Adrenal gland (tissue), 9 donors: ENCODE measurements at regions not wholly inside any gene's neighbourhood (a gene's known extent, or its start where the extent isn't known, plus 50 kb on each side); places are given as distances from the start of the nearest gene placed in this dataset.
A peak's percentile ranks its signal among the peaks of the same experiment; 100 is the strongest.

Source experiments
- DNase-seq, 7 donors: peaks; one replicate each; pipeline ENCODE4 v3.0.0-alpha.2; 2019 to 2020
- H3K27ac ChIP-seq, 5 donors: fragments of 200-600 bp; sonication (generic) in 4 of 5; 1 replicate in 3 of 5; 2 replicates in 2 of 5; pipeline versions ENCODE4 v1.5.1 to v1.8.0; 2016 to 2020; ENCODE audit warnings: mild to moderate bottlenecking in 1 of 5
- H3K27me3 ChIP-seq: fragments of 200-600 bp; 2 replicates; pipeline ENCODE4 v1.8.0; 2021
- H3K36me3 ChIP-seq, 2 donors: fragments of 200-600 bp; replicated peaks in 1 of 2; 1 replicate in 1 of 2; 2 replicates in 1 of 2; pipeline versions ENCODE4 v1.5.1 to v1.8.0; 2018 to 2022
- H3K4me1 ChIP-seq, 2 donors: fragments of 200-600 bp; replicated peaks in 1 of 2; 1 replicate in 1 of 2; 2 replicates in 1 of 2; pipeline versions ENCODE4 v1.5.1 to v1.8.0; 2018 to 2021
- H3K4me3 ChIP-seq, 4 donors: fragments of 200-600 bp; sonication (generic) in 3 of 4; one replicate each; pipeline ENCODE4 v1.5.1; 2016 to 2018
- H3K9me3 ChIP-seq, 3 donors: fragments of 200-600 bp; sonication (generic) in 1 of 3; replicated peaks in 1 of 3; 1 replicate in 2 of 3; 2 replicates in 1 of 3; pipeline versions ENCODE4 v1.5.1 to v1.8.0; 2016 to 2021
- POLR2A ChIP-seq, 2 donors: fragments of 450-650 bp; IDR thresholded peaks; one replicate each; pipeline ENCODE4 v1.6.1; 2017; ENCODE audit warnings: antibody characterized with exemption in 2 of 2, mild to moderate bottlenecking in 2 of 2, moderate library complexity in 1 of 2
- WGBS, 4 donors: extraction: QIAGEN DNeasy Blood & Tissue Kit in 2 of 4; methylation state at CpG; one replicate each; pipeline versions ENCODE4 v1.1.5 to v1.1.7; 2013 to 2017; 5-methylcytosine and 5-hydroxymethylcytosine counted together
- intact Hi-C, 2 donors: fragments of 100-400 bp; cut with DNase I; formaldehyde crosslinking; loops; one replicate each; pipeline versions ENCODE4 v1.14.1 to v1.15.0; 2022 to 2023
- TF ChIP-seq, protein P1 (sequence below), 6 experiments: fragments of 450-650 bp in 4 of 6; fragments of 200-600 bp in 2 of 6; sonication (generic) in 1 of 6; IDR thresholded peaks; 1 replicate in 5 of 6; 2 replicates in 1 of 6; pipeline versions ENCODE4 v1.5.1 to v1.8.0; 2016 to 2021; ENCODE audit warnings: antibody characterized with exemption in 6 of 6, mild to moderate bottlenecking in 2 of 6, moderate library complexity in 1 of 6
- donor health status: healthy with polysubstance abuse.
- donor health status: Bipolar disorder and iron deficiency.
- donor health status: DM: yes; HTN: yes; CAD: no.
- donor health status: DM: no; HTN: no; CAD: no.
- donor health status: DM: no; HTN: no; CAD: no.

DNA sequence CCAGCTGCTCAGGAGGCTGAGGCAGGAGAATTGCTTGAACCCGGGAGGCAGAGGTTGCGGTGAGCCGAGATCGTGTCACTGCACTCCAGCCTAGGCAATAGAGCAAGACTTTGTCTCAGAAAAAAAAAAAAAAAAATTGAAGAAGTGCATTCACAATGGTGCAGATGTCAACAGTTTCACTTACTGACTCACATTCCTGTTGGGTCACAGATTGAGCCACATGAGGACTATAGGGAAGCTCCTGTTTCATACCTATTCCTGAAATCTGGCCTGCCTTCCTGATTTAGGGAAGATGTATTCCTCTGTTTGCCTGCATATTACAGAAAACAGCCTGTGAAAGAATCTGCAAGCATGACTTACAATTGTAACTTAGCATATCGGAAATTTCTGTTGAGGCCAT is 78.2 kb downstream of the AKR1C4 start:
- TF ChIP-seq POLR2A (IDR thresholded peaks at IDR 0.05) = no peak
- TF ChIP-seq, protein P1, sequence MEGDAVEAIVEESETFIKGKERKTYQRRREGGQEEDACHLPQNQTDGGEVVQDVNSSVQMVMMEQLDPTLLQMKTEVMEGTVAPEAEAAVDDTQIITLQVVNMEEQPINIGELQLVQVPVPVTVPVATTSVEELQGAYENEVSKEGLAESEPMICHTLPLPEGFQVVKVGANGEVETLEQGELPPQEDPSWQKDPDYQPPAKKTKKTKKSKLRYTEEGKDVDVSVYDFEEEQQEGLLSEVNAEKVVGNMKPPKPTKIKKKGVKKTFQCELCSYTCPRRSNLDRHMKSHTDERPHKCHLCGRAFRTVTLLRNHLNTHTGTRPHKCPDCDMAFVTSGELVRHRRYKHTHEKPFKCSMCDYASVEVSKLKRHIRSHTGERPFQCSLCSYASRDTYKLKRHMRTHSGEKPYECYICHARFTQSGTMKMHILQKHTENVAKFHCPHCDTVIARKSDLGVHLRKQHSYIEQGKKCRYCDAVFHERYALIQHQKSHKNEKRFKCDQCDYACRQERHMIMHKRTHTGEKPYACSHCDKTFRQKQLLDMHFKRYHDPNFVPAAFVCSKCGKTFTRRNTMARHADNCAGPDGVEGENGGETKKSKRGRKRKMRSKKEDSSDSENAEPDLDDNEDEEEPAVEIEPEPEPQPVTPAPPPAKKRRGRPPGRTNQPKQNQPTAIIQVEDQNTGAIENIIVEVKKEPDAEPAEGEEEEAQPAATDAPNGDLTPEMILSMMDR (IDR thresholded peaks at IDR 0.05) = no peak
- H3K27me3 ChIP-seq = no peaks in the 10 kb centered on the region
- no peak for DNase-seq
- H3K27ac ChIP-seq = no peak overlapping the region
- no peaks in the 10 kb centered on the region for H3K4me1 ChIP-seq
- no peaks in the 10 kb centered on the region for H3K36me3 ChIP-seq
- no peaks in the 10 kb centered on the region for H3K9me3 ChIP-seq
- WGBS, 4 donors = 72 to 89% (median 78%) methylated on average over 5 of the region's 5 CpGs
- intact Hi-C loops = no loop called here
- H3K4me3 ChIP-seq = no peak overlapping the region

DNA sequence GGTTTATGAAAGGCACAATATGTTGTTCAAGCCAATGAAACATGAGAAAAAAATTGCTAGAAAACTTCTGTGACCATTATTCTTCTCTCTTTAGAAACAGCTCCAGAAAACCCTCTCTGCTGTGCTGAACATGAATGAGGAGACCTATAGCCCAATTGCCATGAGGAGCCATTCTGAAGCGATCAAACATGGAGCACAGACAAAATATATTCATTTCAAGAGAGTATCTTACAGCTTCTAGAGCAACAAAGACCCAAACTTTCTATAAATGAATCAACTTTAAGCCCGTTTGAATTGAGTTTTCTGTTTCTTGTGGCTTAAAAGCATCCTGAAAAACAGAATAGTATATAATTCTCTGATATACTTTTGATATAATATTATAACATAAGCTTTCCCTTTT is 83.4 kb upstream of the UCN3 start:
- 56 to 61% (median 58%) methylated on average over 2 of the region's 2 CpGs for WGBS, 4 donors
- no peaks in the 10 kb centered on the region for H3K4me1 ChIP-seq
- intact Hi-C loops = loop anchor here (10.0 kb wide), 2 partner anchors 267 to 437 kb away; no protein-coding TSS in a partner anchor

DNA sequence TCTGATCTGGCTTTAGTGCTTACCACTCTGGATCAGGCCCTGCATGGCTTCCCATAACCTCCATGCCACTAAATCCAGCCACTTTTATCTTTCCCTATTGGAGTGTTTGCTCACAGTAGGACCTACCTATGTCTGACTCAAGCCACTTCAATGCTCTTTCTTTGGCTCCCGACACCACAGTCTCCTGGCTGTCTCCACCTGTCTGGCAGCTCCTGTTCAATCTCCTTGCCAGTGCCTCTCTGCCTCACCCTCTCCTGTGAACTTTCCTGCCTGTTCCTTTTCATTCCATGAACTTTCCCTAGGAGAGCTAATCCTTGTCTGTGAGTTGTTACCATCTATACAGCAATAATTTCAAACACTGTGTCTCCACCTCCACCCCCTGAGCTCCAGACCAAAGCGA is 82.6 kb upstream of the UCN3 start:
- Histone ChIP-seq H3K4me1 (no peaks in the 10 kb centered on the region), H3K9me3 (no peaks in the 10 kb centered on the region), H3K27ac (no peak overlapping the region), H3K4me3 (no peak overlapping the region), H3K36me3 (no peaks in the 10 kb centered on the region), H3K27me3 (no peaks in the 10 kb centered on the region)
- WGBS, 4 donors = 85 to 88% (median 86%) methylated on average over 2 of the region's 2 CpGs
- TF ChIP-seq POLR2A (IDR thresholded peaks at IDR 0.05) = no peak
- TF ChIP-seq, protein P1 (IDR thresholded peaks at IDR 0.05) = no peak
- intact Hi-C loops = loop anchor here (10.0 kb wide), 2 partner anchors 267 to 437 kb away; no protein-coding TSS in a partner anchor
- no peak for DNase-seq

More for the DNA sequence above, 83.4 kb upstream of the UCN3 start:
- DNase-seq = no peak
- H3K4me3 ChIP-seq = no peak overlapping the region
- no peaks in the 10 kb centered on the region for H3K36me3 ChIP-seq
- no peaks in the 10 kb centered on the region for H3K9me3 ChIP-seq
- TF ChIP-seq POLR2A (IDR thresholded peaks at IDR 0.05) = no peak
- TF ChIP-seq, protein P1 (IDR thresholded peaks at IDR 0.05) = no peak
- H3K27me3 ChIP-seq = no peaks in the 10 kb centered on the region
- no peak overlapping the region for H3K27ac ChIP-seq

DNA sequence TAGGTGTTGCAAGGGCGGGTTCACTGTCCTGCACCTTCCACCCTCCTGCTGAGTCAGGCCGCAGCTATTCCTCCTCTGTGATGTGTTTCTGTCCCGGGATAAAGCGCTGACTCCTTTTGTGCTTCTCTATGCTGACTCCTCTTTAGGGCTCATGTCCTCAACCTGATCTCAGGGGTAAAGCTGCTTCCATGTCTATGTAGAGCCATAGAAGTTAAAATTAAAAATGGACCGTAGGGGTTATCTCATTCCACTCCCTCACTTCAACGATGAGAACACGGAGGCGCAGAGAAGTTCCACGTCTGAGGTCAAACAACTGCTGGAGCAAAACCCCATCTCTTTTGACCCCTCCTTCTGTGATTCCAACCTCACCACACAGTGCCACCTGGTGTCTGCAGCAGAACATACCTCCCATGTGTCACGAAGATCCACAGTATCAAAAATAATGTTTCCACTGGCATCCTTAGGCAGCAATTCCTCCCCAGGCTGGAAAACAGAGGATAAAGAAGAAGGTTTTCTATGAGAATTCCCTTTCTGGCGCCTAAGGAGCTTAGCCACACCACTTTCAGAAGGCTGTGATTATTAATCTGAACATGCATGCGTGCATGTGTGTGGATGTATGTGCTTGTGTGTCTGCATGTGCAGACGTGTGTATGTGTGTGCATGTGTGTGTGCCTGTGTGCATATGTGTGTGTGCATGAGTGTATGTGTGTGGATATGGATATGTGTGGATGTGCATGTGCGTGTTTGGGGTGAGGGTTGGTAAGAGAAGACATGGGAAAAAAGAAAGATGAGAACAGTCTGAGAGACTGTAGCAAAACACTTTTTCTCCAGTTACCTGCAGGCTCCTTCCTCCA is 81.2 kb upstream of the UCN3 start:
- peak; percentile 48 to 83 (median 68) for DNase-seq
- no peak overlapping the region for H3K4me3 ChIP-seq
- no peak overlapping the region for H3K27ac ChIP-seq
- no peaks in the 10 kb centered on the region for H3K4me1 ChIP-seq
- 32 to 37% (median 35%) methylated on average over 14 of the region's 14 CpGs for WGBS, 4 donors
- H3K36me3 ChIP-seq = no peaks in the 10 kb centered on the region
- intact Hi-C loops = loop anchor here (10.0 kb wide), 2 partner anchors 269 to 439 kb away; no protein-coding TSS in a partner anchor
- H3K27me3 ChIP-seq = no peaks in the 10 kb centered on the region
- TF ChIP-seq, protein P1 (IDR thresholded peaks at IDR 0.05) = peak; percentile 57 to 80 (median 68)
- TF ChIP-seq POLR2A (IDR thresholded peaks at IDR 0.05) = no peak
- no peaks in the 10 kb centered on the region for H3K9me3 ChIP-seq
